Mucosa of rectum (tissue), 2 donors: ENCODE measurements at regions not wholly inside any gene's neighbourhood (a gene's known extent, or its start where the extent isn't known, plus 50 kb on each side); places are given as distances from the start of the nearest gene placed in this dataset.
"Not testable (repeated sequence)": the region's sequence is repeated elsewhere in the genome, so short reads cannot be mapped to it uniquely, and the experiment has no call there.

ENCODE experiments used
- H3K27ac ChIP-seq, 2 donors: one replicate each; pipeline ENCODE4 v1.7.0; 2013; ENCODE audit warnings: inconsistent platforms in 2 of 2, low read depth in 2 of 2, low read length in 2 of 2
- H3K27me3 ChIP-seq, 2 donors: one replicate each; pipeline ENCODE4 v1.7.0; 2013; ENCODE audit warnings: low read length in 2 of 2; ENCODE audit not compliant: control insufficient read depth in 2 of 2, insufficient read depth in 2 of 2
- H3K36me3 ChIP-seq, 2 donors: one replicate each; pipeline ENCODE4 v1.7.0; 2013; ENCODE audit warnings: low read length in 2 of 2; ENCODE audit not compliant: control insufficient read depth in 2 of 2, insufficient read depth in 2 of 2
- H3K4me1 ChIP-seq, 2 donors: one replicate each; pipeline ENCODE4 v1.7.0; 2013; ENCODE audit warnings: low read length in 2 of 2, mild to moderate bottlenecking in 1 of 2; ENCODE audit not compliant: control insufficient read depth in 2 of 2, insufficient read depth in 2 of 2
- H3K4me3 ChIP-seq, 2 donors: one replicate each; pipeline ENCODE4 v1.7.0; 2013; ENCODE audit warnings: low read length in 2 of 2
- H3K9ac ChIP-seq, 2 donors: one replicate each; pipeline ENCODE4 v1.7.0; 2013; ENCODE audit warnings: low read length in 2 of 2, low read depth in 1 of 2, mild to moderate bottlenecking in 1 of 2
- H3K9me3 ChIP-seq, 2 donors: one replicate each; pipeline ENCODE4 v1.7.0; 2013; ENCODE audit warnings: low read length in 2 of 2; ENCODE audit not compliant: control insufficient read depth in 2 of 2
- donor health status: healthy.
- donor health status: Normal muscosa, but diverticular disease.

DNA sequence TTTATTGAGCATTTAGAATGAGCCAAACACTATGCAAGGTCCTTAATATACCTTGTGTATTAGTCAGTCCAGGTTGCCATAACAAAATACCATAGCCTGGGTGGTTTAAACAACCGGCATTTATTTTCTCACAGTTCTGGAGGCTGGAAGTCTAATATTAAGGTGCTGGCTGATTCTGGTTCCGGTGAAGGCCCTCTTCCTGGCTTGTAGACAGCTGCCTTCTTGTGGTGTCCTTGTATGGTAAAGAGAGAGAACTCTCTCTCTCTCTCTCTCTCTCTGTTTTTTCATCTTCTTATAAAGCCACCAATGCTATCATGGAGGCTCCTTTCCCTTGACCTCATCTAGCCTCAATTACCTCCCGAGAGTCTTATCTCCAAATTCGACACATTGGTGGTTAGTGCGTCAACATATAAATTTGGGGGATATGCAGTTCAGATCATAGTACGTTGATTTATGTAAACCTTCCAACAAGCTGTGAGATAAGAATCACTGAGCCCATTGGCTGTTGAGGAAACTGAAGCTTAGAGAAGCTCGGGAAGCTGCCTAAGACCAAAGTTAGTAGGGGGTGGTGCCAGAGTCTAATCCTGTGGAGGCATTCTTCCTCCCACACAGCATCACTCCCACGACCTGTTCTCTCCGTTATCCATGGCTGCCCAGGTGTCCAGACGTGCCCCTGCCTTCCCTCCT lies 298.0 kb upstream of the PROK2 start:
- H3K27me3 ChIP-seq: no peaks in the 10 kb centered on the region
- H3K9me3 ChIP-seq: no peaks in the 10 kb centered on the region
- H3K27ac ChIP-seq: peak overlapping the region in 1 of 2 donors; percentile 41
- H3K9ac ChIP-seq: no peak overlapping the region
- no peaks in the 10 kb centered on the region for H3K36me3 ChIP-seq
- no peak overlapping the region for H3K4me3 ChIP-seq
- peaks cover 4 to 10% of the 10 kb centered on the region in 2 donors for H3K4me1 ChIP-seq

DNA sequence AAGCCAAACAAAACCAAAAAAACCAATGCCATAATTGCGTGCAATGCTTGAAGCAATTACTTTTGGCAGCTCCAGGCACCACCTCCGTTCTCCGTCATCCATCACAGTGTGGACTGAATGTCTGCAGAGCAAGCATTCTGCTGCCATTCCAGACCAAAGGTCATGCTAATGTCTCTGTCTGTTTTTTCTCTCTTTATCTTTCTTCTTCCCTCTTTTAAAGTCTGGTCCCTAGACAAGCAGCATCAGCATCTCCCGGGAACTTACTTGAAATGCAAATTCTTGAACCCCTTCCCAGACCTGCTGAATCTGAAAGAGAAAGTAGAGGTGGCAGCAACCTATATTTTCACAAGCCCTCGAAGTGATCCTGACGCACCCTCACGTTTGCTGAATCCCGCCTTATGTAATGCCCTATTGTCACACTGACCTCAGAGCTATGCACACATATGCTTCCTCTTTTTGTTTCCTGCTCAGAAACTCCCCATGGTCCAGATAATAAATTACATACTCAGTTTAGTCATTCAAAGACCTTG lies 297.3 kb upstream of the PROK2 start:
- H3K27me3 ChIP-seq: no peaks in the 10 kb centered on the region
- H3K4me1 ChIP-seq: peaks cover 4 to 10% of the 10 kb centered on the region in 2 donors
- no peaks in the 10 kb centered on the region for H3K9me3 ChIP-seq
- no peak overlapping the region for H3K9ac ChIP-seq
- H3K4me3 ChIP-seq: peak overlapping the region in 1 of 2 donors; percentile 49
- H3K36me3 ChIP-seq: no peaks in the 10 kb centered on the region
- H3K27ac ChIP-seq: peak overlapping the region; percentile 41 to 61

DNA sequence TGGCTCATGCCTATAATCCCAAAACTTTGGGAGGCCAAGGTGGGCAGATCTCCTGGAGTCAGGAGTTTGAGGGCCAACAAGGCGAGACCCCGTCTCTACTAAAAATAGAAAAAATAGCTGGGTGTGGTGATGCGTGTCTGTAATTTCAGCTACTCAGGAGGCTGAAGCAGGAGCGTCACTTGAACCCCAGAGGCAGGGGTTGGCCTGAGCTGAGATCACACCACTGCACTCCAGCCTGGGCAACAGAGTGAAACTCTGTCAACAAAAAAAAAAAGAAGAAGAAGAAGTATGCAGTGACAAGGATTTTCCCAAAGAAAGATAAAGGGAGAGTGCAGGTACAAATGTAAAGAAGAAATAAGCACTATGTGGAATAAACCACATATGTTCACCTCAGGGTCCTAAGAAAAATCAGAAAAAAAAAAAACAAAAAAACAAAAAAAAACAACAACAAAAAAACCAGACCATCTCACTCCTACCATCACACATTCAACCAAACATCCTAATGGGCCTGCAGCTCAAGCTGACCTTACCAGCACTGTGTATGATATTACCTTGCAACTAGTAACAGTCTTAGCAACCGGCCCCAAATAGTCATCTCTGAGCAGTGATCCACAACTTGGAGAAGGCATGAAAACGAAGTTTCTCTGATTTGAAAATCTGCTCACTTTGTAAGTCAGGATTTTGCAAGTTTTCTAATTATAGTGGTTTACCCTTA lies 296.7 kb upstream of the PROK2 start:
- H3K36me3 ChIP-seq: no peaks in the 10 kb centered on the region
- H3K27ac ChIP-seq: peak overlapping the region in 1 of 2 donors; percentile 61

DNA sequence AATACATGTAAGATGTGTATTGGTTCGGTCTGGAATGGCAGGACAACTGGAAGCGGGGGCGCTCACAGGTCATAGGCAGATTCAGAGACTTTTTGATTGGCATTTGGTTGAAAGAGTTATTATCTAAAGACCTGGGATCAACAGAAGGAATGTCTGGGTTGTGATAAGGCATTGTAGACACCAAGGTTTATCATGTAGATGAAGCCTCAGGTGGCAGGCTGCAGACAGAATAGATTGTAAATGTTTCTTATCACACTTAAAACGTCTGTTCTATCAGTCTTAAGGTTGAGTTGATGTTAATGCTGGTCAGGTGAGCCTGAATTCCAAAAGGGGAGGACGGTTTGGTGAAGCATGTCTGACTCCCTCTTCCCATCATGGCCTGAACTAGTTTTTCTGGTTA lies 295.9 kb upstream of the PROK2 start:
- Histone ChIP-seq H3K27me3 (no peaks in the 10 kb centered on the region), H3K9me3 (peaks cover 0 to 1% of the 10 kb centered on the region in 2 donors), H3K4me3 (no peak overlapping the region), H3K36me3 (no peaks in the 10 kb centered on the region), H3K27ac (no peak overlapping the region), H3K9ac (no peak overlapping the region), H3K4me1 (peaks cover 4 to 10% of the 10 kb centered on the region in 2 donors)

More for the DNA sequence above, 296.7 kb upstream of the PROK2 start:
- Histone ChIP-seq H3K4me3 (no peak overlapping the region), H3K9ac (no peak overlapping the region), H3K4me1 (peaks cover 4 to 10% of the 10 kb centered on the region in 2 donors), H3K9me3 (no peaks in the 10 kb centered on the region), H3K27me3 (no peaks in the 10 kb centered on the region)

DNA sequence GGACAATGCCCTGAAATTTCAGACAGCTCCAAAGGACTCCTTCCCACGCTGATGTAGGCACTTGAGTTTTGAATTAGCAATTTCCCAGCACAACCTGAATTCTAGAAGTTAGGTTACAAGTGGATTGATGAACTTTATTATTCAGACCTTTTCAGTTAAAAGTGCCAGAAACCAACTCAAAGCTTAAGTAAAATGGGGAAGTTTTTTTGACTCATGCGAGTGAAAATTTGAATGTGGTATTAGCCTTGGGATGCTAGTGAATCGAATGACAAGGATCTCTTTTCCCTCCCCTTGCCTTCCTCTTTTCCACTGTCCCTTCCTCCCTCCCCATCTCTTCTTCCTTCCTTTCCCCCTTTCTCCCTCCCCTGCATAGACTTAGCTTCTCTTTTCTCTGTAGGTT lies 295.1 kb upstream of the PROK2 start:
- Histone ChIP-seq H3K36me3 (no peaks in the 10 kb centered on the region), H3K9ac (no peak overlapping the region), H3K27me3 (no peaks in the 10 kb centered on the region), H3K4me3 (no peak overlapping the region), H3K4me1 (peaks cover 4 to 10% of the 10 kb centered on the region in 2 donors), H3K9me3 (peaks cover 2 to 6% of the 10 kb centered on the region in 2 donors), H3K27ac (no peak overlapping the region)

DNA sequence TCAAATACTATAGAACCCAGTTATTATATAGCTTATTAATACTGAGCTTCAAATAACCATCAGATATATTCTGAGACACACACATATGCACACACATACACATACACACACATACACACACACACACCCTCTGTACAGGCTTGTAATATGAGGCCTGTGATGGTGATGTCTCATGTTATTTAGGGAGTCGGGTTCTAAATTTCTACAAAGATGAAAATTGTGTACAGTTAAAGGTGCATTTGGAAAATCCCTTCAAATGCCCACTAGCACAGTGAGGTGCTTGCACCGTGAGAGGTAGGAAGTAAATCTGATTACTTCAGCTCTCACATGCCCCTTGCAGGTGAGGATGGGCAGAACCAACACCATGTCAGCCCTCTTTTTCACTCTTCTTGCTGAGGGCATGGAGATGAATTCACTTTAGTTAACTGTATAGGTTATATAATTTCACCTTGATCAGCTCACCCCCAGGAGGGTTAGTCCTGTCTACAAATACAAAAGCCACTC lies 294.5 kb upstream of the PROK2 start:
- H3K27me3 ChIP-seq: no peaks in the 10 kb centered on the region
- peaks cover 3 to 6% of the 10 kb centered on the region in 2 donors for H3K9me3 ChIP-seq
- H3K36me3 ChIP-seq: no peaks in the 10 kb centered on the region
- no peak overlapping the region for H3K4me3 ChIP-seq
- H3K27ac ChIP-seq: no peak overlapping the region
- H3K4me1 ChIP-seq: peaks cover 4 to 10% of the 10 kb centered on the region in 2 donors
- no peak overlapping the region for H3K9ac ChIP-seq

DNA sequence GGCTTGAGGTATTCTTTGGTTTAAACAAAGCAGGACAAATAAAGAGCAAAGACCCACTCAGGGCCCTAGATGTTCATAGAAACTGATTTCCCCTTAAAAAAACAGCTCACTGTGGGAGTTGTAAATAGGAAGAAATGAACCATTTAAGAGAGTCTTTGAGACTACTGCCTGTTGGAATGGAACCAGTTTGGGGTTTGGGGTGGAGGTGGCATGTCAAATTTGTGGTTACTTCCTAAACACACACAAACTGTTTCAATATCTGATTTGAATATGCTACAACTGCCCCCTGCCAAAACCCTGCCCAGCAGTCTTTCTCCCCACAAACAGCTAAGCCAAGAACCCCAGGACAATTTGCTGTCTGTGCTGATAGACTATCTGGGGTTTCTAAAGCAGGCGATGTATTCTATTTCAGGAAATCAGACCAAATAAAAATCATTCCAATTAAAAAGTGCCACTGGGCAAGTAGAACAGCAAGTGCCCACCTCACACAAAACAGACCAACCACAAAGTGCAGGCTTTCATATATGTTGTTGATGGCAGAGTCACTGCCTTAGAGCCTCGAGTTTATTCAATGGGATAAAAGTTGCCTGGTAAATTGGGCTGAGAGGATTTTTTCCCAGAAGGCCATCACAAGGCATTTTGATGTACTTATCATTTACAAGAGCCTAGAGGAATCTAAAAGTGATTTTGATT lies 293.9 kb upstream of the PROK2 start:
- no peaks in the 10 kb centered on the region for H3K27me3 ChIP-seq
- H3K4me3 ChIP-seq: no peak overlapping the region
- peaks cover 3 to 6% of the 10 kb centered on the region in 2 donors for H3K9me3 ChIP-seq
- H3K4me1 ChIP-seq: peaks cover 4 to 10% of the 10 kb centered on the region in 2 donors
- H3K36me3 ChIP-seq: no peaks in the 10 kb centered on the region
- H3K27ac ChIP-seq: peak overlapping the region in 1 of 2 donors; percentile 7
- no peak overlapping the region for H3K9ac ChIP-seq

DNA sequence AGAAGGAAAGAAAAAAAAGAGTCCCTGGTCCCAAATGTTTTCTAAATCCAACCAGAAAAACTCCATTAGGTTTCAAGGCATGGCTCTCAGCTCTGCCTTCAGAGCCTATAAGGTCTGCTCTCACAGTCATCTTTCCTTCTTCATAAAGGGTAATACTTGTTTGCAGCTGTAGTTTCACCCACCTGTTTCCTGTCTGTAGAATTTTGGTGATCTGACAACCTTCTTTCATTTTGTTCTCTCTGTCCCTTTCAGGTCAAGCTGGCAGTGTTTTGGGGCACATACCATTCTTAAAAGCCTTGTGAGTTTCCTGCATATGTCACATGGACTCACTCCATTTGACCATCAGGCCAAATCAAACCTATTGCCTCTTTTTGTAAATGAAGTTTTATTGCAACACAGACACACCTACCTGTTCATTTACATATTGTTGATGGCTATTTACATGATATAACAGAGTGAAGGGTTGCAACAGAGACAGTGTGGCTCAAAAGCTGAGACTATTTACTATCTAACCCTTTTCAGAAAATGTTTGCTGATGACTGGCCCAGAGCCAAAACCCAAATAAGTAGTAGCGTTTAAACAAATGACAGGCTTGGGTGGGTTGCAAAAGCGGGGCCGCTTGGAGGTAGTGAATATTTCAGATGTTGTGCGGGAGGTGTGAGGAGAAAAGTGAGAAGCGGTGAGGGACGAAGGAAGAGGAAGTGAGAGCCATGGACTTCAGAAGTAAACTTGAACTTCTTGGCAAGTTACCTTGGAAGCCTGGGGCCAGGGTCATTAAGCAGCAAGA lies 292.7 kb upstream of the PROK2 start:
- no peaks in the 10 kb centered on the region for H3K36me3 ChIP-seq
- no peaks in the 10 kb centered on the region for H3K27me3 ChIP-seq
- H3K4me3 ChIP-seq: no peak overlapping the region
- H3K9ac ChIP-seq: no peak overlapping the region
- H3K4me1 ChIP-seq: peaks cover 4 to 7% of the 10 kb centered on the region in 2 donors
- H3K27ac ChIP-seq: peak overlapping the region; percentile 7 to 16
- H3K9me3 ChIP-seq: peaks cover 3 to 6% of the 10 kb centered on the region in 2 donors

DNA sequence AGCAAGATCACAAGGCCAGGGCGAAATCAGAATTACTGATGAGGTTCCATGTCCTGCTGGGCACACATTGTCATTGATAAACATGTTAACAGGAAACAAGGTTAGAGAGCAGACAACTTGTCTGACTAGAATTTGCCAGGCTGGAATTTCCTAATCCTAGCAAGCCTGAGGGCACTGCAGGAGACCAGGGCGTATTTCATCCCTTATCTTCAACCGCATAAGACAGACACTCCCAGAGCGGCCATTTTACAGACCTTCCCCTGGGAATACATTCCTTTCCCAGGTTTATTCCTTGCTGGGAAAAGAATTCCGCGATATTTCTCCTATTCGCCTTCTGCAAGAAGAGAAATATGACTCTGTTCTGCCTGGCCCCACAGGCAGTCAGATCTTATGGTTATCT lies 290.9 kb upstream of the PROK2 start:
- H3K9ac ChIP-seq, H3K27ac ChIP-seq, H3K4me1 ChIP-seq, H3K36me3 ChIP-seq, H3K9me3 ChIP-seq, H3K27me3 ChIP-seq, H3K4me3 ChIP-seq: not testable (repeated sequence)
